ENCODE measurements at regions not wholly inside any gene's neighbourhood (a gene's known extent, or its start where the extent isn't known, plus 50 kb on each side); places are given as distances from the start of the nearest gene placed in this dataset.

DNA sequence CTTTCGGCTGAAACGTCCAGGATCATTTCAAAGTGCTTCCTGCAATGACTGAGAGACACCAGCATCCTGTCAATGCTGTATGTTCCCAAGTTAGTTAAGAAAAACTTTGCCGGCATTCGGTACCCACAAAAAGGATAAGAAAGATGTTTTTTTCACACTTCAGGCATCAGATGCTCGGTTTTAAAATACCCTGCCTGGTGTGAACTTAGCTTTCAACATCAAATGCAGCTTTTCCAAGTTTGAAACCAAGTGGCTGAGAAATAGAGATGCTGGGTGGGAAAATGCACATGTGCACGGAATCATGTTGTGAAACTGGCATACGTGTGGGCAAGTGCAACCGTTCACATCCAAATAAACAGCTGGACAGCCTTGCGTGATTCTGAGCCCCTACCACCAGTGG is 254.9 kb upstream of the IGF1R start:
- no peaks in the 10 kb centered on the region for H3K4me1 ChIP-seq
- no peaks in the 10 kb centered on the region for H3K9me3 ChIP-seq
- H3K27me3 ChIP-seq: no peaks in the 10 kb centered on the region
- no peak overlapping the region for H3K27ac ChIP-seq
- TF ChIP-seq CTCF (IDR thresholded peaks at IDR 0.05): no peak
- no peaks in the 10 kb centered on the region for H3K36me3 ChIP-seq
- DNase-seq: no peak
- no peak overlapping the region for H3K4me3 ChIP-seq

GRCh38 chr15:98394546-98394945 is 253.8 kb upstream of the IGF1R start:
- no peaks in the 10 kb centered on the region for H3K36me3 ChIP-seq
- no peaks in the 10 kb centered on the region for H3K4me1 ChIP-seq
- H3K9me3 ChIP-seq: no peaks in the 10 kb centered on the region
- no peaks in the 10 kb centered on the region for H3K27me3 ChIP-seq
- no peak for DNase-seq
- no peak overlapping the region for H3K27ac ChIP-seq
- TF ChIP-seq POLR2A (IDR thresholded peaks at IDR 0.05): no peak
- no peak for TF ChIP-seq CTCF (IDR thresholded peaks at IDR 0.05)
- H3K4me3 ChIP-seq: no peak overlapping the region

- Histone ChIP-seq H3K27me3 (no peaks in the 10 kb centered on the region), H3K4me1 (no peaks in the 10 kb centered on the region), H3K27ac (no peak overlapping the region), H3K4me3 (no peak overlapping the region), H3K9me3 (no peaks in the 10 kb centered on the region), H3K36me3 (no peaks in the 10 kb centered on the region)
- TF ChIP-seq CTCF (IDR thresholded peaks at IDR 0.05): no peak
- TF ChIP-seq POLR2A (IDR thresholded peaks at IDR 0.05): no peak
- no peak for DNase-seq
Measured at GRCh38 chr15:98395974-98396610, 252.2 kb upstream of the IGF1R start.

GRCh38 chr15:98397419-98397818 is 250.9 kb upstream of the IGF1R start:
- Histone ChIP-seq H3K4me3 (no peak overlapping the region), H3K27ac (no peak overlapping the region), H3K27me3 (no peaks in the 10 kb centered on the region), H3K9me3 (no peaks in the 10 kb centered on the region), H3K4me1 (no peaks in the 10 kb centered on the region), H3K36me3 (no peaks in the 10 kb centered on the region)
- DNase-seq: no peak
- TF ChIP-seq CTCF (IDR thresholded peaks at IDR 0.05) (no peak), POLR2A (IDR thresholded peaks at IDR 0.05) (no peak)

DNA sequence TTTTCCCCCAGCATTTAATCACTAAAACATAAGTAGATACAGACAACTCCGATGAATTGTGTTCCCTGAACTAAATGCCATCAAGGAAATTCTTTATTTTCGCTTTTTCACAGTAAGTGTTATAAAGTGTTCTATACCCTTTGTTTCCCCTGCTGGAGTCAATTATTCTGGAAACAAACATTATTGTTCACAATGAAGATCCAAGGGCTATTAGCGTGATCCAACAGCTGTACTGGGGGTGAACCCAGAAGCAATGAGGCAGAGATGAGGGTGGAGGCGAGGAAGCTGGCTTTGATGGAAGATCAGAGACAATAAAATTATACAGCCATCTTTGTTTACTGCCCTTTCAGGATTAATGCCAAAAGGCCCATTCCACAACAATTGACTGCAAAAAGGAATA is 250.3 kb upstream of the IGF1R start:
- Histone ChIP-seq H3K27me3 (no peaks in the 10 kb centered on the region), H3K36me3 (no peaks in the 10 kb centered on the region), H3K9me3 (no peaks in the 10 kb centered on the region), H3K4me1 (no peaks in the 10 kb centered on the region), H3K27ac (no peak overlapping the region), H3K4me3 (no peak overlapping the region)
- TF ChIP-seq POLR2A (IDR thresholded peaks at IDR 0.05) (no peak), CTCF (IDR thresholded peaks at IDR 0.05) (no peak)
- DNase-seq: no peak

DNA sequence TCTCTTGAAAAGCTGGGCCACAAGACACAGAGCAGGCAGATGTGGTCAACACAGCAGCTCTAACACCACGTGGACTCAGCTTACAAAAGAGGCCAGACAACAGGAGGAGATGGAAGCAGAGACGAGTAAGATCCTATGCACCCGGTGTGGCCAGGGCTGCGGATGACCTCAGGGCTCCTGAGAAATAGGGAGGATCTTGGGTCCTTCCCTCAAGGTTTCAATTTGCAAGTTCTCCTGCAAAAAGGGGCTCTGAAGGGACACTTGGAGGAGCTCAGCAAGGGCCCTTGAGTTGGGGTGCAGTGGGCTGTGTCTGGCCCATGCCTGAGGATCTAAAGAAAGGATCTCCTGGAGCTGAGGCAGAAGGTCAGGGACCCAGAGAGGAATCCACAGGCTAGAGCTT is 249.5 kb upstream of the IGF1R start:
- no peak for TF ChIP-seq POLR2A (IDR thresholded peaks at IDR 0.05)
- H3K36me3 ChIP-seq: no peaks in the 10 kb centered on the region
- DNase-seq: no peak
- H3K27me3 ChIP-seq: no peaks in the 10 kb centered on the region
- H3K27ac ChIP-seq: no peak overlapping the region
- no peak overlapping the region for H3K4me3 ChIP-seq
- H3K9me3 ChIP-seq: no peaks in the 10 kb centered on the region
- no peaks in the 10 kb centered on the region for H3K4me1 ChIP-seq
